ENCODE measurements at regions not wholly inside any gene's neighbourhood (a gene's known extent, or its start where the extent isn't known, plus 50 kb on each side); places are given as distances from the start of the nearest gene placed in this dataset.
"Not testable (repeated sequence)": the region's sequence is repeated elsewhere in the genome, so short reads cannot be mapped to it uniquely, and the experiment has no call there.

- no peak for ATAC-seq (ENCODE audit: low read depth)
- peaks cover 3% of the 10 kb centered on the region for H3K9me3 Mint-ChIP-seq
- H3K27me3 Mint-ChIP-seq: no peaks in the 10 kb centered on the region
Measured at GRCh38 chr2:81437456-81438000, 1133.0 kb upstream of the LRRTM1 start.

DNA sequence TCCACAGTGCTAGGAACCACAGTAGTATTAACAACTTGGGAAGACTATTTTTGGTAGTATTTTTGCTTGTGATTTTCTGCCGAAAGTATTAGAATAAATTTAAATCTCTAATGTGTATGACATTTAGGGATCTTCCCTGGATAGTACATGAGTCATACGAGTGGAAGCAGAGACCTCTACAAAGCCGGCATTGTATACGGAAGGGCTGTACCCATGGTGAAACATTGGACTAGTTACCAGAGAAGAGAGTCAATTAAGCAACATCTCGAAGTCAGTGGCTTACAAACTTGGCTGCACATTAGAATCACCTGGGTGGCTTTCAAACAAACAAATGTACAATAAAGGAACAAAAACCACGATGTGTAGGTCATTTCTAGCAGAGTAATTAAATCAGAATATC lies 1131.7 kb upstream of the LRRTM1 start:
- POLR2A ChIA-PET: no interaction called here
- ATAC-seq (ENCODE audit: low read depth): no peak
- H3K27ac Mint-ChIP-seq: no peak overlapping the region
- DNase-seq: no peak
- no peak overlapping the region for H3K4me3 Mint-ChIP-seq
- no peaks in the 10 kb centered on the region for H3K27me3 Mint-ChIP-seq
- H3K36me3 Mint-ChIP-seq: no peaks in the 10 kb centered on the region
- H3K4me1 Mint-ChIP-seq: no peaks in the 10 kb centered on the region
- H3K9me3 Mint-ChIP-seq: peaks cover 3% of the 10 kb centered on the region

More at GRCh38 chr2:81437456-81438000, 1133.0 kb upstream of the LRRTM1 start:
- H3K27ac Mint-ChIP-seq: no peak overlapping the region
- no peak for DNase-seq
- POLR2A ChIA-PET: no interaction called here
- no peak overlapping the region for H3K4me3 Mint-ChIP-seq
- H3K36me3 Mint-ChIP-seq: no peaks in the 10 kb centered on the region
- H3K4me1 Mint-ChIP-seq: no peaks in the 10 kb centered on the region

DNA sequence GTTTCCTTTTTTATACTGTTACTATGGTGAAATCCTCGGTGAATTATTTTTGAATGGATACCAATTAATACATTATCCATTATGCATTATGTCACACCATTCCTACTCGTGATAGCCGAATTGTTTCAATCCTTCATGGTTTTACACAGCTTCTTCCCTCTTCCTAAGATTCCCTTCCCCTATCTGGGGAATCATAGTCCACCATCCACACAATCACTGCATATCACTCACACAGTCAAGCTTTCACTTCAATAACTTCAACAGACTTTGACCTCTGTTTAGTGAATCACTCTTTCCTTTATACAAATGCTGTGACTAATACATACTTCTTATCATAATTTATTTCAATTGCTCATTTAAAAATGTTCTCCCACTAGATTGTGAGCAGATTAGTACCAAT lies 1108.1 kb upstream of the LRRTM1 start:
- H3K36me3 Mint-ChIP-seq: no peaks in the 10 kb centered on the region
- DNase-seq (no peak), ATAC-seq (ENCODE audit: low read depth) (no peak)
- no peaks in the 10 kb centered on the region for H3K4me1 Mint-ChIP-seq
- no peak overlapping the region for H3K4me3 Mint-ChIP-seq
- H3K9me3 Mint-ChIP-seq: peaks cover 2% of the 10 kb centered on the region
- POLR2A ChIA-PET: no interaction called here
- H3K27ac Mint-ChIP-seq: no peak overlapping the region
- no peaks in the 10 kb centered on the region for H3K27me3 Mint-ChIP-seq

DNA sequence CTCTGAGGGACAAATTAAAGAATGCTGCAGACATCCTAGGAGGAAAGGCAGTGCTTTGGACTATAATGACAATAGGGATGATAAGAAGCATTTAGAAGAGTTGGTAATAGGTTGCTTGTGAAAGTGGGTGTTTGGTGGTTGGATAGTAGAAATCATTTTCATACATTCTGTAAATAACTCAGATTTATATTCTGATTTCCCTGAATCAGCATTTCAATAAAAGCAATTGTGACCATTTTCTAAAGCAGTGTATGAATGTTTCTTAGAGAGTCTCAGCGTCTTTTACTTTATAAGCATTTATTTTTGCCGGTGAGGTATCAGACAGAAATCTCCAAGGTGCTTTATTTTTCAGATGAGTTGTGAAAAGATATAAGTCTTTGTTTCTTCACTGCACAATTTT lies 1099.0 kb upstream of the LRRTM1 start:
- POLR2A ChIA-PET: no interaction called here
- Mint-ChIP-seq H3K9me3 (peaks cover 1% of the 10 kb centered on the region), H3K4me1 (no peaks in the 10 kb centered on the region), H3K27ac (no peak overlapping the region), H3K4me3 (no peak overlapping the region), H3K27me3 (no peaks in the 10 kb centered on the region), H3K36me3 (no peaks in the 10 kb centered on the region)
- DNase-seq (no peak), ATAC-seq (ENCODE audit: low read depth) (no peak)

DNA sequence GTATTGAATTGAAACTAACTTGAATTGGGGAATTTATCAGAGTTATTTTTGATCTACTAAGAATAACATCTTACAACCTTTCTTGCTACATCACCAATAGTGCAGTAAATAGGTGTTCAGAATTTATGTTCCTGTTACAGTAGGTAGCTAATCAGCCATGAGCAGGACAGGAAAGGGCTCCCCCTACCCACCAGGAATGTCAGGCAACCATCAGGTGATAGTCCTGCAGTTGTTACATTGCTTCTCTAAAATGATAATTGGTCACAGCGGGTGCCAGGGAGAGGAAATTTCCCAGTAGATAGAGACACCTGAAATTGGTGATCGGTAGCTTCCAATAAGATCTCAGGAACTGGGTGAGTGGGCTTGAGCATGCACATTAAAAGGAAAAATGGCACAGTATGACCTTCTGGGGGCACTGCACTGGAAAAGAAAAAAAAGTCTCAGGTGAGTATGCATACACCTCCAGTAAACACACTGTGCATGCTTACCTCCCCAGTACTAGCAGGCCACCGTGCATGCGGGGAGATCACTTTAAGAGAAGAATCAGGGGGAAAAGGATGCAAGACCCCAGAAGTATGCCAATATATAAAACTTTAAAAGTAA lies 1092.0 kb upstream of the LRRTM1 start:
- peaks cover 6% of the 10 kb centered on the region for H3K9me3 Mint-ChIP-seq
- no peaks in the 10 kb centered on the region for H3K4me1 Mint-ChIP-seq
- H3K4me3 Mint-ChIP-seq: no peak overlapping the region
- POLR2A ChIA-PET: no interaction called here
- H3K36me3 Mint-ChIP-seq: no peaks in the 10 kb centered on the region
- no peak overlapping the region for H3K27ac Mint-ChIP-seq
- H3K27me3 Mint-ChIP-seq: no peaks in the 10 kb centered on the region
- no peak for DNase-seq
- ATAC-seq (ENCODE audit: low read depth): no peak

- POLR2A ChIA-PET: no interaction called here
- H3K4me3 Mint-ChIP-seq: no peak overlapping the region
- H3K9me3 Mint-ChIP-seq: peaks cover 8% of the 10 kb centered on the region
- H3K36me3 Mint-ChIP-seq: no peaks in the 10 kb centered on the region
- H3K27me3 Mint-ChIP-seq: no peaks in the 10 kb centered on the region
- no peaks in the 10 kb centered on the region for H3K4me1 Mint-ChIP-seq
- ATAC-seq (ENCODE audit: low read depth) (no peak), DNase-seq (no peak)
- H3K27ac Mint-ChIP-seq: no peak overlapping the region
Measured at GRCh38 chr2:81395746-81396145, 1091.2 kb upstream of the LRRTM1 start.

DNA sequence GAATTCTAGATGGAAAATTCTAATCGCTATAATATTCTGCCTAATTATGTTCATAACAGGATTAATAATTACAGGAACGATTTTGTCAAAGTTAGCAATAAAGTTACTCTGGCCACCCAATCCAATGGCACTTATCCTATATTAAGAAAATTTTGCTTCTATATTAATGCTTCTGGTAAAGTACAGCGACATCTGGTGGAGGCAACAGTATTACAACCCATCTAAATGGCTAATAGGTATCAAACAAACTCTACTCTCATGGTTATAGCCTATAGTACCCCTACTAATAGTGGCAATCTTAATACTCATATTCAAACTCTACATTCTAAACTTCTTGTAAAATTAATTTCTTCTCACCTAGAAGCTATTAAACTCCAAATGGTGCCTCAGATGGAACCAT lies 1084.7 kb upstream of the LRRTM1 start:
- H3K4me3 Mint-ChIP-seq: no peak overlapping the region
- DNase-seq (no peak), ATAC-seq (ENCODE audit: low read depth) (no peak)
- peaks cover 25% of the 10 kb centered on the region for H3K9me3 Mint-ChIP-seq
- no peak overlapping the region for H3K27ac Mint-ChIP-seq
- no peaks in the 10 kb centered on the region for H3K4me1 Mint-ChIP-seq
- POLR2A ChIA-PET: no interaction called here
- H3K27me3 Mint-ChIP-seq: no peaks in the 10 kb centered on the region
- no peaks in the 10 kb centered on the region for H3K36me3 Mint-ChIP-seq

DNA sequence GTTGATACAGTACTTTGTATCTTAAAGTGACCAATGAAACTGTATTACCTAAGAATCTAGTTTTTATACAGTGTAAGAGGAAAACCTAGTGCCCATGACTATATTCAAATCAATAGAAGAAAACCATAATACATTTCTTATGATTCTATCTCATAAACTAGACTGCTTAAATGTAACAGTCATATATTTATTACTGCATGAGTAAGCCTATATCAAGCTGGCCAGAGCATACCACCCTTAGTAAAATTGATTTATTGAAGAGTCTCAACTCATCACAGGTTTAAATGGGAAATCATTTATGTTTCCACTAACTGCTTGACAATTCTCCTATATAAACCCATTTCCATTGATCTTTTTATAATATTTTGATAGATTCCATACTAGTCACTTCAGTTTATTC lies 1059.2 kb upstream of the LRRTM1 start:
- DNase-seq (no peak), ATAC-seq (ENCODE audit: low read depth) (no peak)
- Mint-ChIP-seq H3K27ac (no peak overlapping the region), H3K9me3 (peaks cover 5% of the 10 kb centered on the region), H3K4me3 (no peak overlapping the region), H3K27me3 (no peaks in the 10 kb centered on the region), H3K4me1 (no peaks in the 10 kb centered on the region), H3K36me3 (no peaks in the 10 kb centered on the region)
- POLR2A ChIA-PET: no interaction called here

DNA sequence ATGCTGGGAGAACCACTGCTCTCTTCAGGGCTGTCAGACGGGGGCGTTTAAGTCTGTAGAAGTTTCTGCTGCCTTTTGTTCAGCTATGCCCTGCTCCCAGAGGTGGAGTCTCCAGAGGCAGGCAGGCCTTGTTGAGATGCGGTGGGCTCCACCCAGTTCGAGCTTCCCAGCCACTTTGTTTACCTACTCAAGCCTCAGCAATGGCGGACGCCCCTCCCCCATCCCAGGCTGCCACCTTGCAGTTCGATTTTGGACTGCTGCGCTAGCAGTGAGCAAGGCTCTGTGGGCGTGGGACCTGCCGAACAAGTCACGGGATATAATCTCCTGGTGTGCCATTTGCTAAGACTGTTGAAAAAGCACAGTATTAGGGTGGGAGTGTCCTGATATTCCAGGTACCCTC lies 1057.9 kb upstream of the LRRTM1 start:
- H3K4me1 Mint-ChIP-seq; H3K27me3 Mint-ChIP-seq; ATAC-seq (ENCODE audit: low read depth); DNase-seq; H3K36me3 Mint-ChIP-seq; POLR2A ChIA-PET; H3K4me3 Mint-ChIP-seq; H3K9me3 Mint-ChIP-seq; H3K27ac Mint-ChIP-seq: not testable (repeated sequence)

DNA sequence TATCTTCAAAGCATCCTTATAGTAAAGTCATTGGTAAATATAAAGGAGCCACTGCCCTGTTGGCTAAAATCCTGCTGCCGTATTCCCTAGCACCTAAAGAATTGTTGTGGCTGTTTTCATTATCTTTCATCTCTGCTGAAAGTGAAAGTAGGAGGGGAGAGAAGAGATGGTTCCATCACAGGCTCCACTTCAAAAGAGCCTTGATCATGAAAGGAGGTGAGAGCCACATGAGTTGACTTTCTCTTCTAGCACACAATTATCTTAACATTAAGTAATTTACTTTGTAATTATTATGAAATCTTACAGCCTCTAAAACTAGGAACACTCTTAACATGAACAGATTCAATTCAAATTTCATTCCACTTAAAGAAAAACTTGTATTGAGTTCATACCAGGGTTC lies 1050.9 kb upstream of the LRRTM1 start:
- POLR2A ChIA-PET: no interaction called here
- Mint-ChIP-seq H3K27me3 (no peaks in the 10 kb centered on the region), H3K4me1 (no peaks in the 10 kb centered on the region), H3K4me3 (no peak overlapping the region), H3K9me3 (peaks cover 5% of the 10 kb centered on the region), H3K27ac (no peak overlapping the region), H3K36me3 (no peaks in the 10 kb centered on the region)
- ATAC-seq (ENCODE audit: low read depth) (no peak), DNase-seq (no peak)

DNA sequence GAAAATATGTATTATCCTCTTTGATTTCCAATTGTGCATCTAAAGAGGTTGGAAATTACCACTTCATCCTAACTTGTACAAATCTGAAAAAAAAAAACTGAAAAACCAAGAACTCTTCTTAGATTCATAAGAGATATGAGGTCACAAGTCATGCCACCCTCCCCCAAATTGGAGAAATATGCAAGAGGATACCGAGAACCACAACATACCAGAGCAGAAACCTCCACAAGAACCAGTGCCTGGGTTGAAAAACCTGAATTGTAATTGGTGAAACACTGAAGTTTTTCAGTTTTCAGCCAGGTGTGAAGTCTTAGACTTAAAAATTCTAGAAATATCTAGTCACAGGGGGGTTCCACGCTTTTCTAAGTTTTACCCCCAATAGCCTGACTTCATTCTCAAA lies 1029.5 kb upstream of the LRRTM1 start:
- Mint-ChIP-seq H3K27me3 (no peaks in the 10 kb centered on the region), H3K4me3 (no peak overlapping the region), H3K36me3 (no peaks in the 10 kb centered on the region), H3K27ac (no peak overlapping the region), H3K9me3 (no peaks in the 10 kb centered on the region), H3K4me1 (no peaks in the 10 kb centered on the region)
- POLR2A ChIA-PET: no interaction called here
- no peak for DNase-seq
- ATAC-seq (ENCODE audit: low read depth): no peak

DNA sequence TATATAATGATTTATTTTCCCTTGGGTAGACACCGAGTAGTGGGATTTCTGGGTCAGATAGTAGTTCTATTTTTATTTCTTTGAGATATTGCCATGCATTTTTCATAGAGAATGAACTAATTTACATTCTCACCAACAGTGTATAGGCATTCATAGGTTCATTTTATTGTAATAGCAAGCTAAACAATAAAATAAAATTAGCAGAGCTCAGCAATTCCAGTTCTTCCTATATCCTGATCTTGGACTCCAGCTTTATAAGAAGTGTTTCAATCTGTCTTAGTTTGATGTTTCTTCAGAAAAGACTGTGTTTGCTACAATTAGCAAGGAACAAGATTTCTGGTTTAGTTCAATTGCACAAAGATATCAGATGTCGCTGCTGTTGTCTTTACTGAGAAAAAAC lies 1024.4 kb upstream of the LRRTM1 start:
- Mint-ChIP-seq H3K27ac (no peak overlapping the region), H3K4me3 (no peak overlapping the region), H3K27me3 (no peaks in the 10 kb centered on the region), H3K4me1 (no peaks in the 10 kb centered on the region), H3K36me3 (no peaks in the 10 kb centered on the region), H3K9me3 (peaks cover 3% of the 10 kb centered on the region)
- POLR2A ChIA-PET: no interaction called here
- no peak for ATAC-seq (ENCODE audit: low read depth)
- DNase-seq: no peak

DNA sequence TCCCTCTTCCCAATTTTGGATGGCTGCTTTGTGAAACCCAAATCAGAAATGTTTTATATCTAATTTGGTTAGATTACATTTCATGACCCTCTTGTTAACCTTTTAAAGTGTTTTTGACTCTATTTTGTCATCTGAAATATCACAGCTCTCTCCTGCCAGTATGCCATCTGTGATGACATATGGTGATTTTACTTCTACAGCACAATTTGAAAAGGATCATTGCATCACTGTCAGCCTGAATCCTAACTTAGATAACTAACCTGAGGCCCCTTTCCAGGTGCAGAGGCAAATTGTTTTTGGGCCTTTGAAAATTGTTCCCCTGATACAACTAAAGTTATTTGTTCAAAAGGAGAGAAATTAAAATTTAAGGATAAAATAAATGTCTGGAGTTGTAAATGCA lies 1023.4 kb upstream of the LRRTM1 start:
- no peak overlapping the region for H3K27ac Mint-ChIP-seq
- H3K36me3 Mint-ChIP-seq: no peaks in the 10 kb centered on the region
- H3K9me3 Mint-ChIP-seq: peaks cover 8% of the 10 kb centered on the region
- ATAC-seq (ENCODE audit: low read depth) (no peak), DNase-seq (no peak)
- no peaks in the 10 kb centered on the region for H3K4me1 Mint-ChIP-seq
- POLR2A ChIA-PET: no interaction called here
- H3K4me3 Mint-ChIP-seq: no peak overlapping the region
- H3K27me3 Mint-ChIP-seq: no peaks in the 10 kb centered on the region

GRCh38 chr2:81324046-81324445 lies 1019.5 kb upstream of the LRRTM1 start:
- Mint-ChIP-seq H3K4me3 (no peak overlapping the region), H3K27me3 (no peaks in the 10 kb centered on the region), H3K9me3 (peaks cover 11% of the 10 kb centered on the region), H3K36me3 (no peaks in the 10 kb centered on the region), H3K4me1 (no peaks in the 10 kb centered on the region), H3K27ac (no peak overlapping the region)
- no peak for ATAC-seq (ENCODE audit: low read depth)
- POLR2A ChIA-PET: no interaction called here
- no peak for DNase-seq

Measured in activated naive CD8-positive, alpha-beta T cell treated with anti-CD3 and anti-CD28 coated beads, Interleukin-2, amount 10 ng/mL, durations not matched to agents 7 days and 5 days (primary cell).